HG03521 (cell line): ENCODE measurements at regions not wholly inside any gene's neighbourhood (a gene's known extent, or its start where the extent isn't known, plus 50 kb on each side); places are given as distances from the start of the nearest gene placed in this dataset.

Experiments
- ATAC-seq: cut with Tn5 transposase; IDR thresholded peaks from one replicate; pipeline ENCODE4 v1.9.1; 2021; ENCODE audit warnings: mild to moderate bottlenecking, moderate library complexity; ENCODE audit not compliant: unreplicated experiment

DNA sequence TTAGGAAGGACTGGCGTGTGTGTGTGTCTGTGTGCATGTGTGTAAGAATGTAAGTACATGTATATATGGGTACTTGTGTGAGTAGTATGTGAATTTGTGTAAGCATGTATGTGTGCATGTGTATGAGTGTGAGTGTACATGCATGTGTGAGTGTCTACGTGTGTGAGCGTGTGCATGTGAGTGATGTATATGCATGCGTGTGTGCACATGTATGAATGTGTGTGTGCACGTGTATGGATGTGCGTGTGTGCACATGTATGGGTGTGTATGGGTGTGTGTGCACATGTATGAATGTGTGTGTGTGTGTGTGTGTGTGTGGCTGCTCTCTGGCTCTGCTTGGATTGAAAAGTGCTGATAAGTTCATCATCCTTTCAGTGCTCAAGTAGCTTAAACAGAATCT, 154.5 kb downstream of the TENT4A start:
- ATAC-seq: no peak

DNA sequence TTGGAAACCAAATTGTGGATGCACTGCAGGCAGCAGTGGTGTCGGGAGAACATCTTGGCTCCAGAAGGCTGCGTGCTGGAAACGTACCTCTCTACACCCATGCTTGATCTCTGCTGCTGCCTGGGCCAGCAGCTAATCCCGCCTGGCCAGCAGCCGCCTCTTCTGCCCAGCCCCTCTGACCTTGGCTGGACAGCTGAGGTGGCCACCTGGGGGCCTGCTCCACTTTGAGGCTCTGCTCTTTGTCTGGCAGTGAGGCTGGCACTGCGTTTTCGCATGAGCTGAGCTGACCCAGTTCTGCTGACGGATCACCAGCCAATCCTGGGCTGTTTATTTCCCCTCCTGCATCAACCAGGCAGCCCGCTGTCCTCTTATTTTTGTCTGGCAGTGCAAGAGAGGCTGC, 154.9 kb downstream of the TENT4A start:
- ATAC-seq: no peak

DNA sequence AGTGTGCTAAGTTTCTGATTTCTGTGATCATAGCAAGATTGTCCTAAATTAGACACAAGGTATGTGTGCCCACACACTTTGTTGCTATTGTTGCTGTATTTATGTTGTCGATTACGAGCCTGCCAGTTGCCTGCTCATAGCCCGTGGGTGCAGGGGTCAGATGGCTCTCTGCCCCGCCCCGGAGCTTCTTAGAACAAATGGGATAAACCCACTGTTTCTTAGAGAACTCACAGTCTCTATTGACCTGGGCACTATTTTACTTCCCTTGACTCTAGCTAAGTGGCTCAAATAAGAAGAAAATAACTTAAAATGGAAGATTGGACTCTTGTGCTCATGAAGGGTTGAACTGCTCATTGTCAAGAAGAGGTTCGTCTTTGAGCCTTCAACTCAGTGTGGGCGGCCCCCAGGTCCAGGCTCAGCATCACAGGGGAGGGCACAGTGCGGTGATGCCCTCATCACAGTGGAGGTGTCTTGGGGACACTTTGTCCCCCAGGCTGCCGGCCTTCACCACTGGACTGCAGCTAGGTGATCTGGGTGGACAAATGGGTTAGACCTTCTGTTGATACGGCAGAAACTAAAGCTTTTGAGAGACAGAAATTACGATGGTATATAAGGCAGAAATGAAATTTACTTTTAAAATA, 155.5 kb downstream of the TENT4A start:
- ATAC-seq: no peak

DNA sequence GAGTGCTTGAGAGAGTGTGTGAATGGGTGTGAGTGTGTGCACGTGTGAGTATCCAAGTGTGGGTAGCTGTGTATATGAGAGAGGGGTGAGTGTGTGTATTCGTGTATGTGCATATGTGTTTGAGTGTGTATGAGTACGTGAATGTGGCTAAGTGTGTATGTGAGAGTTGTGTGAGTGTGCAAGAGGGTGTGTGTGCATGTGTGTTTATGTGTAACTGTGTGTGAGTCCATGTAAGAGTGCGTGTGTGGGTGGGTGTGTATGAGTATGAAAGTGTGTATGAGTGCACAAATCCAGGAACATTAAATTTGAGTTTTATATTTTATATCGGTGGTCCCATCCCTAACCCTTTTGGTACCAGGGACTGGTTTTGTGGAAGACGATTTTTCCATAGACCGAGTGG, 156.4 kb downstream of the TENT4A start:
- ATAC-seq: no peak

DNA sequence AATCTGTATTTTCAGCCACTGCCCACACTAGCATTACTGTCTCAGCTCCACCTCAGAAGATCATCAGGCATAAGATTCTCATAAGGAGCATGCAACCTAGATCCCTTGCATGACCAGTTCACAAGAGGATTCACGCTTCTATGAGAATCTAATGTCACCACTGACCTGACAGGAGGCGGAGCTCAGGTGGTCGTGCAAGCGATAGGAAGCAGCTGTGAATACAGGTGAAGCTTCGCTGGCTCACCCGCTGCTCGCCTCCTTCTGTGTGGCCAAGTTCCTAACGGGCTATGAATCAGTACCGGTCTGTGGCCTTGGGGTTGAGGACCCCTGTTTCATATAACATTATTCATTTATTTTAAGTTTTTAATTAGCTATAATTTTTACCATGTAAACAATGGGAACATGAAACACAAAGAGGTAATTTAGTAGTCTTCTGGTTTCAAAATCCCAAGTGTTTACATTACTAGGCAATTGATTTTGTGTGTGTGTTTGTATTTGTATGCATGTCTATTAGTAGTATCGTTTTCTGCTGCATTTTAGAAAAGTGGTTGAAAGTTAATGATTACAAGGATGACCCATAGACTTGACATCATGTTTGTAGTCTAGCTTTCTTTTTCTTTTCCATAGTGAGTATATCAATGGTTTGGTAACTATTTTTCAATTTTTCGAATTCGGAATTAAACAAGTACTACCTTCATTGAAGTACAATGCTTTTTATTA, 159.4 kb downstream of the TENT4A start:
- no peak for ATAC-seq

DNA sequence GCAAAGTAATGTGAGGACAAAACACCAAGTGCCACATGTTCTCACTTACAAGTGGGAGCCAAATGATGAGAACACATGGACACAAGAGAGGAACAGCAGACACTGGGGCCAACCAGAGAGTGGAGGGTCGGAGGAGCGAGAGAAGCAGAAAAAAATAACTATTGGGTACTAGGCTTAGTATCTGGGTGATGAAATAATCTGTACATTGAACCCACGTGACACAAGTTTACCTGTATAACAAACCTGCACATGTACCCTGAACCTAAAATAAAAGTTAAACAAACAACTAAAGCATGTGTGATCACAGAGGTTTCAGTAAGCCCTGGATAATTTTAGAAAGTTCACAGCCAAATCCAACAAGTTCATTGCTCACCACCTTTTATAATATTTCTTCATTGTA, 160.1 kb downstream of the TENT4A start:
- no peak for ATAC-seq

DNA sequence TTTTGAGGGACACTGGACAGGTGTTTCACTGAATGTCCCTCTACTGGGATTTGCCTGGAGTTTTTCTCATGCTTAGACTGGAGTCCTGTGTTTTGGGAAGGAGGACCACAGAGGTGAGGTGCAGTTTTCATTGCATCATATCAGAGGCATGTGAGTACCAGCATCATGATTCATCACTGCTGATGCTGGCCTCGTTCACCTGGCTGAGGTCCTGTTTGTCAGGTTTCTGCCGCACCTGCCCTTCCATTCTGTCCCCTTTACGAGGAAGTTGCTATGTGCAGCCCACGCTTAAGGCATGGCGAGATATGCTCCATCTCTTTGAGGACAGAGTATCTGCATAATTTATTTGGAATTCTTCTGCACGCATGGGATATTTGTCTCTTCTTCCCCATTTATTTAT, 162.1 kb downstream of the TENT4A start:
- ATAC-seq: no peak

DNA sequence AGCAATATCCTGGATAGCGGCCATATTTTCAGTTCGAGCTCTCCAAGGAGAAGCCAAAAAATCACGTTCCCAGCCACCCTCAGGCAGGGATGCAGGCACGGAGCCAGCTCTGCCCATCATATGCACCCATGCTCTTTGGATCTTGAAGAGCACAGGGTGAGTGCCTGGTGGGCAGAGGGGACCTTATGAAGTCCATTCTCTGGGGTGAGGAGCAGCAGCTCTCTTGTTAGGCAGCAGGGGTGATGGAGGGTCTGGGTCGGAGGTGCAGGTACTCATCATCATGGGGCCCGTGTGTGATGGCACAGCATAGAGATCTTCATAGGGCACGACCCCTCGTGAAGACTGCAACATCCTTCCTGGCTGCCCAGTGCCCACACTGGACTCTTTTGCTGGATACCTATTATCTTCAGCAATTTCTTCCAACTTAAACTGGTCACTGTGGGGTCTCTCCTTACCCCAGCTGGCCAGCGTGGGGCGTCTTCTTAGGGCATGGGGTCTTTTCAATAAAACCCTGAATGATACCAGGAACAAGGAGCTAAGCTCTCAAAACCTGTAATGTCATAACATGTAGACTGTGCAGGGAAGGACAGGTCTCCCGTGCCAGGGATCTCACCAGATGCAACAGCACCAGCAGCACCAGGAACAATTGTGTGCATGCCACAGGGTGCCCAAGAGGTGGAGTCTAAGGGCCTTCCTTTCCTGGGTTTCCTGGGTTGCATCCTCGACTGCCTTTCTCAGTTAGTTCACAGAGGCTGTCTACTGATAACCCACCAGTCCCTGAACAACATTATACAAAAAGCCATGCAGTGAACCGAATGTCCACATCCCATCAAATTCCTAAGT, 165.0 kb downstream of the TENT4A start:
- ATAC-seq: no peak

DNA sequence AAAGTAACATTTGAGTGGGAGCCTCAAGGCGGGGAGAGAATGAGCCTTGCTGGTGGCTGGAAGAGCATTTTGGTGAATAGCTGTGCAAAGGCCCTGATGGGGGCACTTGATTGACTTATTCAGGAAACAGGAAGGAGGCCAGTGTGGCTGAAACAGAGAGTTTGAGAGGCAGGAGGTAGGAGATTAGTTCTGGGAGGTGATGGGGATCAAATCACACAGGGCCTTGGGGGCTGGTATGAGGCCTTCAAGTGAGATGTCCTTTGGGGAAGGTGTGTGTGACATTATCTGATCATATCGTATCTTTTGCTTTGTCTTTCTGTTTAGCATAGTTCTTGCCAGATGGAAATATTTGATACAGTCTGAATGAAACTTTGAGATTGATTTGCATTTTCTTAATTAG, 172.3 kb downstream of the TENT4A start:
- ATAC-seq: no peak

DNA sequence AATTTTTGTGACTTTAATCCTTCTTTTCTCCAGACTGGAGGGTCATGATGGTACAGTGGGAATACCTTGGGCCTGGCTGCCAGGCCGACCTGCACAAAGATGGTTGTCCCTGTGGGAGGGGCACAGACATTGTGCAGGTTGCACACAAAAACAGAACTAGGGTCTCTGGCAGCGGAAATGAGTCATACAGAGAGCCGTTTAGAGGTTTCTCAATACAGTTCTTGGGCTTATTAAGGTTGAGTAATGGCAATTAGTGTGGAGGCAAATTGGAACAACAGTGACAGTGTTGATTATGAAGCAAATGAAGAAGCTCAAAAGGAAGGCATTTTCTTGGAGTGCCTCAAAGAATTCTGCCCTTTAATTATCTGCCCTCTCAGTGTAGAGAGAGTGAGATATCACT, 173.6 kb downstream of the TENT4A start:
- no peak for ATAC-seq

DNA sequence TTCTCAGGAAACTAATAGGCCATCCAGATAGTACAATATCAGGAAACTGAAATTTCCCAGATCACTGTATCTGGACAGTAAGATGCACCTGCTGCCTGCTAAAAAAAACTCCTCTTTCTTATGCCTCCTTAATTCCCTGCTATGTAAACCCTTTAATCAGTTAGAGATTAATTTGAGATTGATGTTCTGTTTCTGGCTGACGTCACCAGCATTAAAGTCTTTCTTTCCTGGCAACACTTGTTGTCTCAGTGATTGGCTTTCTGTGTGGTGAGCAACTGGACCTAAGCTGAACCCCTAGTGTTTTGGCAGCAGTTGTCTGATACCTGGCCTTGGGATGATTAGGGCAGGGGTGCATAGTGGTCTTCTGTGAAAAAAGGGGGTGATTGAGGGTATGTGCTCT, 175.8 kb downstream of the TENT4A start:
- no peak for ATAC-seq

DNA sequence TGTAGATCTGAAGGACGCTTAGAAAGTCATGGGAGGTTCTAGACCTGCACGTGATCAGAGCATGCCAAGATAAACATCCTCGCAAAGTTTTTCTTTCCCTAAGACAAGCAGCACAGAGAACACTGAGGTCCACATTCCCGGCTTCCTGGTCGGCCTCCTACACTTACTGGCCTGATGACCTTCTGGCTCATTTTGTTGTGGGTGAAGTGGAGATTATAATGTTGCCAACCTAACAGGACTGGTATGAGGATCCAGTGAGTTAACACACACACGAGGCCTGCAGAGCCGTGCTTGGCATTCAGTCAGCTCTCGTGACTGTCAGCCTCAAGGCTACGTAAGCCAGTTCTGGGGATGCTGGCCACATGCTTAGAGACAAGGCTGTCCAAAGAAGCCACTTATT, 186.0 kb downstream of the TENT4A start:
- no peak for ATAC-seq

DNA sequence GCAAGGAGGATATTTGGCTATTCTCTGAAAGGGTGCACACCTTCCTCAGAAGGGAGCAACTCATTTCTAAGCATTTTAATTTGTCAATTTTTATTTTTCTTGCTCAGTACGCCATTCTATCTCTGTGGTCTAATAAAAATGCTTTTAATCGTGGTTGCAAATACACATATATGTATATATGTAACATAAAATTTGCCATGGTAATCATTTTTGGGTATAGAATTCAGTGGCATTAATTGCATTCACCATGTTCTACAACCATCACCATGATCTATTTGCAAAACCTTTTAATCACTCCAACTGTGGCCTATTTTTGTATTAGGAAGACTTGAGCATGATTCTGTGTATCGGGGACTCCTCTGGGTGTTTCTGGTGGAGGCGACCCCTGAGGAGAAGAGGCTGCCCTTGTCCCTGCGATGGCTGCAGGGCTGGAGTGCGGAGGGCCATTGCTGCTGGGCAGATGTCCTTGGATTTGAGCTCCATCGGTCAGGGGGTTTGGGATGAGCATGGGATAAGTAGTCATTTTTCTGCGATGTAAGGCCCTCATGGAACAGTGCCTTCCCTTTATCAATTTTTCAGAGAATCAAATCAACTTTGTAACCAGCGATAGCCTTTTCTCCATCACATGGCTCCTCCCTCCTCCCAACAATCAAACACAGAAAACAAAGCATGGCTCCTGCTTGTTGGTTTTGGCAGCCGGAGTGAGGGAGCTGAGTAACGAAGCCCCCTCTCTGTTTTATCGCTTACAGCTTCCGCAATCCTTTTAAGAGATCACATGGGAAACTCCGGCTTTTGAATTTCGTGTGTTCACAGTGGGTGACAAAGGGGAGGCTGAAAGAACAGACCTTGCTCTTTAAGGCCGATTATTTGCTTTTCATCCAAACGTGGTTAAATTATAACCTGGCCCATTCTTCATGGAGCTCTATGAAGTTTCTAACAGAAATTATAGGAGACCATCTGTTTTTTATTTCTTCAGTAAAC, 187.3 kb downstream of the TENT4A start:
- ATAC-seq: no peak

DNA sequence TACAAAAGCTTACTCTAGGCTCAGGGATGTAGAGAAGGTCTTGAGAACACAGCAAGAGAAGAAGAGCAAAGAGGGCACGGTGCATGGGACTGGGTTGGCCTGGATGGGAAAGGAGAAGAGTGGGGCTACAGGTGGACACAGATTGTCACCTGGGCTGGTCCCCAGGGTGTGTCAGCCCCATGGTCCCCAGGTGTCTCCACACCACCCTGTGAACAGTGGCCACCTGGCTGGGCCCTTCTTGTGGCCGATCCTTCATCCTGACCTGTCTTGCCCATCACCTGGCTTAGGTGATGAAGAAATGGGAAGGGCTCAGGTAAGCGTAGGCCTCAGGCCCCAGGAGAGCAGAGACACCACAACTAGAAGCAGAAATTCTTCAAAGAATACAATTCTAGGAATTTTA, 188.9 kb downstream of the TENT4A start:
- no peak for ATAC-seq

DNA sequence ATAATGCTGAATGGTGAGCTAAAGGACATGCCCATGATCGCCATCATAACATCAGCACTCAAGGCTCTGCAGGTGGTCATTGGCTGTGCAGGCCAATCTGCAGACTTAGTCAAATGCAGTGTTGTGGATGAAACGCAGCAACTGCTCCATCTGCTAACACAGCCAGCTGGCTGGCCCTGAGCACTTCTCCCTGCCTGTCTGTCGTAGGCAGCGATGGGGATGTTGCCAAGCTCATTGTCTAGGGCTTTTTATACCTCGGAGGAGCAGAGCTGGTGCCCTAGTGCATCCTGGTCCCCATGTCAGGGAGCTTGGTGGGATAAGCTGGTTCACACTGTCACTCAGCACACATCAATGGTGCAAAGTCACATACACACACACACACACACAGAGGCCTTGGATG, 189.4 kb downstream of the TENT4A start:
- no peak for ATAC-seq

DNA sequence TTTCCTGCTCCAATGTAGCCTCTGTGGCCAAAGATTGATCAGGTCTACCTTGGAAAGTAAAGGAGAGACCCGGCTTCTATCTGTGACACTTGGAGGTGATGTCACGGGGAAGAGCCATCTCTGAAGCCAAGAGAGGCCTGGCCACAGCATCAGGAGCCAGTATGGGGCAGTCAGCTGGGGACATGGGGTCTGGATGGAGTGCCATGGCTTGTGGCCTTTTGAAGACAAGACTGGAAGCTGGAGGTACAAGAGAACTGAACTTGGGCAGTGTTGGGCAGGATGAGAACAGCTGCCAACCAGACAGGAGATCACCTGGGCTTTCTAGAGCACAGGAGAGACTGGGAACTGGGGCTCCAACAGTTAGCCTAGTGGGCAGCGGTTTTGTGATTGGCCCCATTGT, 190.7 kb downstream of the TENT4A start:
- ATAC-seq: no peak

DNA sequence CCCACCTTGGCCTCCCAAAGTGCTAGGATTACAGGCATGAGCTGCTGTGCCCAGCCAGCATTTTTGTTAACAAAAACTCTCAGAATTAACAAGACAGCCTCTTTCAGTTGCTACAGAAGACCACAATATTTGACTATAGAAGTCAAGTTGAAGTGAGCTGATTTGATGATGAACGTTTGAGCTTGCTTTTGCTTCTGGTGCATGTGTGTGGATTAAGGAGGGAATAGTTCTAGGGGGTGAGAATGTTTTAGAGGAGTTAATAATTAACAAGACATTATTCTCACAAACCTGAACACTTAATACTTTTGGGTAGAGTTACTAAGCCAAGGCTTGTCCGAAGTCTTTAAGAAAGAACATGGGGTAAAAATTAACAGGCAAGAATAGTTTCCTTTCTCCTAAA, 191.6 kb downstream of the TENT4A start:
- no peak for ATAC-seq

DNA sequence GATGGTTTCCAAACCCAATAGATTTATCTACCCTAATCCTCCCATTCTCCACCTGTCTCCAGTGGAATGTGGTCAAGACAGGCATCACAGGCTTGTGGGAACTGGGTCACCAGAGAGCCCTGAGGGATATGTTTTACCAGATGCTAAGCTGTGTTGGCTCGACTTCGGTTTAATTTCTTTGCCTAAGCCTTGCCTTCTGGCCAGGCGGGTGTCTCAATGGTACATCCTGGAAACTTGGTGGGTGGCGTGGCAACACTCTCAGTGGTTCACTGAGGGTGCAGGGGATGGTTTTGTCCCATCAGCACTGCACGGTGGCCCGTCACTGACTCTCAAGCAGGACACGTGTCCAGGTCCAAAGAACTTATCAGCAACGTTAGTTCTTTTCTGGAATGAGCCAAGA, 192.2 kb downstream of the TENT4A start:
- no peak for ATAC-seq

DNA sequence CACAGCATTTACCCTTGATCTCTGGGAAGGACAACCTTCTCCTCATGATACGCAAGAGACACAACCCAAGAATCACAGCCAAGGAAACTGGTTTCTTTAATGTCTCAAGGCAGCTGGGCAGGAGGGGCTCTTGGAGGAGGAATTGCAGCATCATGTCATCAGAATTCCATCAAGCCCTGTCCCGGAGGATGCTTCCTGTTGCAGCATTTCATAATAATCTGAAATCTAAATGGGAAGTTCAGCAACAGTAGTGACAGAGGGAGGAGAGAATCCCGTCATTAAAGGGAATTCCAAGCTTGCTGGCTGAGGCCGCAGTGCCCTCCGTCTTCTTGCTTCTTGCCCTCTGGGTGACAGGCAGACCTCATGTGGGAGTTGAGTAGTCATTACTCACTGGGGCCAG, 192.7 kb downstream of the TENT4A start:
- ATAC-seq: no peak

DNA sequence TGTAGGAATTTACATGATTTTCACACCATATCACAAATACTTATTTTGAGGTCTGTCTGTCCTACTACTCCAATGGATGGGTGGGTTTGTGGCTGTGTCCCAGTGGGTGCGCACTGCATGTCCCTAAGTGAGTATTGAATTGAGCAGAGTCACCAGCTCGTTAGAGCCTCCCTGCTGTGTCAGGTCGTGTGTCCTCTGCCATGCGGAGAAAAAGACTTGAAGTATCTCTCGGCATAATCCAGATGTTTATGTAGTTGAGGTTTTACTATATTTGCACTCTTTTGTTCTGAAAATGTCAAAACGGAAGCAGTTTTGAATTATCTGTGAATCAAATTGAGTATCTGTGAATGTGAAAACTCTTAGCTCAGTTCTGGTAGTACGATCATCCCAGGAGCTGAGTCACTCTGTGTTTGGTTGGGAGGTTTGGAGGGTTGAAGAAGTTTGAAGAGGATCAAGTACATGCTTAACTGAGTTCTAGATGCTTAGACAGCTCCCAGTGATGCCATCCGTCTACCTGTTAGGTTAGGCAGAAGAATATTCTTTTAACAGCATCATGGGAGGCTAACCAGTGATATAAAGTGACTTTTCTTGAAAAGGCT, 194.2 kb downstream of the TENT4A start:
- no peak for ATAC-seq
